Tibial nerve (tissue), 4 donors: ENCODE measurements at regions not wholly inside any gene's neighbourhood (a gene's known extent, or its start where the extent isn't known, plus 50 kb on each side); places are given as distances from the start of the nearest gene placed in this dataset.

Experiments used
- DNase-seq, 2 donors: peaks; one replicate each; pipeline ENCODE4 v3.0.0-alpha.2; 2019; ENCODE audit warnings: low spot score in 2 of 2
- H3K27ac ChIP-seq, 4 donors: fragments of 200-600 bp; sonication (generic) in 3 of 4; one replicate each; pipeline ENCODE4 v1.5.1; 2017 to 2019; ENCODE audit warnings: mild to moderate bottlenecking in 1 of 4
- H3K27me3 ChIP-seq, 2 donors: fragments of 200-600 bp; sonication (generic) in 1 of 2; one replicate each; pipeline versions ENCODE4 v1.5.1 to v1.6.0; 2017 to 2019
- H3K36me3 ChIP-seq, 3 donors: fragments of 200-600 bp; sonication (generic); one replicate each; pipeline ENCODE4 v1.5.1; 2018 to 2019
- H3K4me1 ChIP-seq, 4 donors: fragments of 200-600 bp; sonication (generic) in 3 of 4; one replicate each; pipeline ENCODE4 v1.5.1; 2017 to 2019
- H3K4me3 ChIP-seq, 4 donors: fragments of 200-600 bp; sonication (generic) in 3 of 4; one replicate each; pipeline ENCODE4 v1.5.1; 2017 to 2019; ENCODE audit warnings: mild to moderate bottlenecking in 1 of 4, moderate library complexity in 1 of 4
- H3K9me3 ChIP-seq, 4 donors: fragments of 200-600 bp; sonication (generic) in 3 of 4; one replicate each; pipeline ENCODE4 v1.5.1; 2017 to 2019
- EP300 ChIP-seq, 2 donors: sonication (generic); formaldehyde crosslinking; IDR thresholded peaks; one replicate each; pipeline ENCODE4 v1.6.1; 2017; ENCODE audit warnings: antibody characterized with exemption in 2 of 2, mild to moderate bottlenecking in 1 of 2
- POLR2A ChIP-seq, 2 donors: fragments of 450-650 bp; IDR thresholded peaks; one replicate each; pipeline ENCODE4 v1.6.1; 2017; ENCODE audit warnings: antibody characterized with exemption in 2 of 2, mild to moderate bottlenecking in 2 of 2, moderate library complexity in 2 of 2
- WGBS, 2 donors: methylation state at CpG; one replicate each; pipeline ENCODE4 v1.1.5; 2018; 5-methylcytosine and 5-hydroxymethylcytosine counted together
- TF ChIP-seq, protein P1 (sequence below), 5 experiments: fragments of 200-600 bp in 3 of 5; fragments of 450-650 bp in 2 of 5; sonication (generic) in 3 of 5; IDR thresholded peaks; one replicate each; pipeline ENCODE4 v1.5.1; 2016 to 2019; ENCODE audit warnings: antibody characterized with exemption in 5 of 5, mild to moderate bottlenecking in 3 of 5, moderate library complexity in 2 of 5

DNA sequence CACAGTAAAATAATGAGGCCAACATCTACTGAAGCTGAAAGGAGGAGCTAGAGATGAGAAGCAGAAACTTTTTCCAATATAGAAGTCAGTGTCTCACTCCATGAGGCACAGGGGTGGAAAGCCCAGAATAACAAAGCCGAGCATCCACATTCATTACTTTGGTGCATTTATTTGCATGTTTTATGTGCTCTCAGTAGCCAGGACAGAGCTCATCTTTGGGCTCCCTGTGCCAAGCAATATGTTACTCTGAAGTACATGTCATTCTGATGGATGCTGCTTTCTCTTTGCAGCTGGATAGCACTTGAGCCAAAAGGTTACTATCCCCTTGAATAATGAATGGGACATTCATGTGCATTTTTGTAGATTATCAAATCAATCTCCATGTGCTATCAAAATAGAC, 338.6 kb upstream of the SOX11 start:
- 52 to 68% methylated on average over 1 of the region's 1 CpG for WGBS, 2 donors
- no peak for DNase-seq
- Histone ChIP-seq H3K4me3 (no peak overlapping the region), H3K9me3 (no peaks in the 10 kb centered on the region), H3K27me3 (no peaks in the 10 kb centered on the region), H3K4me1 (no peaks in the 10 kb centered on the region), H3K36me3 (no peaks in the 10 kb centered on the region), H3K27ac (no peak overlapping the region)
- TF ChIP-seq POLR2A (IDR thresholded peaks at IDR 0.05): no peak
- TF ChIP-seq, protein P1, sequence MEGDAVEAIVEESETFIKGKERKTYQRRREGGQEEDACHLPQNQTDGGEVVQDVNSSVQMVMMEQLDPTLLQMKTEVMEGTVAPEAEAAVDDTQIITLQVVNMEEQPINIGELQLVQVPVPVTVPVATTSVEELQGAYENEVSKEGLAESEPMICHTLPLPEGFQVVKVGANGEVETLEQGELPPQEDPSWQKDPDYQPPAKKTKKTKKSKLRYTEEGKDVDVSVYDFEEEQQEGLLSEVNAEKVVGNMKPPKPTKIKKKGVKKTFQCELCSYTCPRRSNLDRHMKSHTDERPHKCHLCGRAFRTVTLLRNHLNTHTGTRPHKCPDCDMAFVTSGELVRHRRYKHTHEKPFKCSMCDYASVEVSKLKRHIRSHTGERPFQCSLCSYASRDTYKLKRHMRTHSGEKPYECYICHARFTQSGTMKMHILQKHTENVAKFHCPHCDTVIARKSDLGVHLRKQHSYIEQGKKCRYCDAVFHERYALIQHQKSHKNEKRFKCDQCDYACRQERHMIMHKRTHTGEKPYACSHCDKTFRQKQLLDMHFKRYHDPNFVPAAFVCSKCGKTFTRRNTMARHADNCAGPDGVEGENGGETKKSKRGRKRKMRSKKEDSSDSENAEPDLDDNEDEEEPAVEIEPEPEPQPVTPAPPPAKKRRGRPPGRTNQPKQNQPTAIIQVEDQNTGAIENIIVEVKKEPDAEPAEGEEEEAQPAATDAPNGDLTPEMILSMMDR (IDR thresholded peaks at IDR 0.05): no peak
- TF ChIP-seq EP300 (IDR thresholded peaks at IDR 0.05): no peak

DNA sequence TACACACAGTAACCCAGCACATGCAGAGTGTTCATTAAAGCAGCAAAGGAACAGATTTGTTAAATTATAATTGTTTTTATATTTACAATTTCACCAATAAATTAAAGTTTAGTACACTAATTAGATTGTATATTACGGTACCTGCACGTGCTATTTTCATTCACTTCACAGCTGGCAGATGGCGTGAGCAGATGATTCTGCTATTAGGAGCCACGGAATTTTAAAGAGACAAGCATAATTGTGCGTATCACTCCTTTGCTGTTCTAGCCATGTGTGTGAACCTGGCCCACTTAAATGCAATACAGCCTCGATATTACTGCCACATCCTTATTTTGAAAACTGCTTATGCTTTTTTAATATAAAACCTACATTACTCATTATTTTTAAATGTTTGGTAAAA, 332.8 kb upstream of the SOX11 start:
- 72 to 75% methylated on average over 6 of the region's 6 CpGs for WGBS, 2 donors
- TF ChIP-seq EP300 (IDR thresholded peaks at IDR 0.05) (no peak), POLR2A (IDR thresholded peaks at IDR 0.05) (no peak)
- TF ChIP-seq, protein P1 (IDR thresholded peaks at IDR 0.05): no peak

DNA sequence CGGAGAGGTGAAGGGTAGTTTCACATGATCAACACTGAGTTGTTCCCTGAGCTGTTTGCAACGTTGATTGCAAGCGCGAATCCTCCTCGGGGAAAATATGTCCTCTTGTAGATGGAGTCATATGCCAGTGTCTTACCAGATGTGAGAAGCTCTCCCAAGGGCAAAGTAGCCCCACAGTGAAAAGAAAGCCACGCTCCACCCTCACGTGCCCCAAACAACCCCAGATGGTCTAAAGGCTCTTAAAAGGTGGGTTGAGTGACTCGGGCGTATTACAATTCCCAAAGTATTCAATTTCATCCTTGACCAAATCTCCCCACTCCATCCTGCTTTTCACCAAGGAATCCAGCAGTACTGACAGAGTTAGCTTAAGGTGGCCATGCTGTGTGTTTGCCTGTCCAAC, 332.1 kb upstream of the SOX11 start:
- Histone ChIP-seq H3K9me3 (no peaks in the 10 kb centered on the region), H3K4me1 (no peaks in the 10 kb centered on the region), H3K36me3 (no peaks in the 10 kb centered on the region), H3K4me3 (no peak overlapping the region), H3K27me3 (no peaks in the 10 kb centered on the region), H3K27ac (no peak overlapping the region)
- no peak for DNase-seq
- TF ChIP-seq EP300 (IDR thresholded peaks at IDR 0.05): no peak
- no peak for TF ChIP-seq POLR2A (IDR thresholded peaks at IDR 0.05)
- TF ChIP-seq, protein P1 (IDR thresholded peaks at IDR 0.05): no peak
- WGBS, 2 donors: 81 to 93% methylated on average over 9 of the region's 9 CpGs

More for the DNA sequence above, 332.8 kb upstream of the SOX11 start:
- H3K36me3 ChIP-seq: no peaks in the 10 kb centered on the region
- H3K4me1 ChIP-seq: no peaks in the 10 kb centered on the region
- no peaks in the 10 kb centered on the region for H3K27me3 ChIP-seq
- no peaks in the 10 kb centered on the region for H3K9me3 ChIP-seq
- H3K27ac ChIP-seq: no peak overlapping the region
- DNase-seq: no peak
- H3K4me3 ChIP-seq: no peak overlapping the region

DNA sequence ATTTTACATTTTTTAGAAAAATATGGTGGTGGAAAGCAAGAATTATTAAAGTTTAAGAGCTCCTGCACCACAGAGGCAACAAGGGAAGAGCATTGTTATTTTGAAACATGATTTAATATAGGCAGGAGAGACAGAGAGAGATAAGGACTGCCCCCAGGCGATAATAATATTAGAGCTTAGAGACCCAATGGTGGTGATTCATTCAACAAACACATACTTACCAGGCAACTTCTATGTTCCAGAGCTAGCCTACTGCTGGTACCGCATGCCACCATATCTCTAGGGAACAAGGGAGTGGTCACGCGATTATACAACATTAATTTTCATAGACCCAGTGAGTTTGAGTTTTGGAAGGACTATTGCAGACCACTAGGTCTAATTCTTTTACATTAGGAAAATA, 327.8 kb upstream of the SOX11 start:
- no peaks in the 10 kb centered on the region for H3K27me3 ChIP-seq
- no peak overlapping the region for H3K4me3 ChIP-seq
- no peaks in the 10 kb centered on the region for H3K9me3 ChIP-seq
- no peak for TF ChIP-seq POLR2A (IDR thresholded peaks at IDR 0.05)
- TF ChIP-seq EP300 (IDR thresholded peaks at IDR 0.05): no peak
- TF ChIP-seq, protein P1 (IDR thresholded peaks at IDR 0.05): no peak
- no peak overlapping the region for H3K27ac ChIP-seq
- no peaks in the 10 kb centered on the region for H3K4me1 ChIP-seq
- no peak for DNase-seq
- WGBS, 2 donors: 95% methylated on average over 4 of the region's 4 CpGs
- no peaks in the 10 kb centered on the region for H3K36me3 ChIP-seq

DNA sequence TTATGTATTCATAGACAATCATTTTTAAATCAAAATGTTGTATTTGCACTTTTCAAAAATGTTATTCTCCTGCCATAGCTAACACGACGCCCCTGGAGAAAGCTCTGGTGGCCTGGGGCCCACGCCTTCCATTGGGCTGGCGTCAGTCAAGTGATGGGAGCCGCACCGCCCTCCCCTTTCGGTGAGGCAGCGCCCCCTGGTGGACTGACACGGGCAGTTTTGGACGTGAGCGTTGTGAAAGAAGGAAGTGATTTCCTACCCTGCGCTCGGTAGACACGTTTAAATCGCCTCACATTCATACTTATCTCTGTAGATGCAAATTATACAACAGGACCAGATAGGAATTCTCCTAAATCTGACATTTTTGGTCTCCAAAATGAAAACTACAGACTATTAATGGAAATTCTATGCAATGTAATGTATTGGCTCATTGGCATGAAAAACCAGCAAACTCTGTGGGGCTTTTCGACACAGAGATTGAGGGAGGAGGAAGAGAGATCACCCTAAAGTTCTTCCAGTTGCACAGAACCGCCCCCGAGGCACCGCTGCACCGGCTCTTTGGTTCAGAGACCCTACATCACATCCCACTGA, 326.2 kb upstream of the SOX11 start:
- no peak overlapping the region for H3K27ac ChIP-seq
- peak; percentile 37 to 53 for DNase-seq
- H3K4me1 ChIP-seq: no peaks in the 10 kb centered on the region
- WGBS, 2 donors: 16 to 23% methylated on average over 20 of the region's 20 CpGs
- no peaks in the 10 kb centered on the region for H3K36me3 ChIP-seq
- no peaks in the 10 kb centered on the region for H3K27me3 ChIP-seq
- TF ChIP-seq, protein P1 (IDR thresholded peaks at IDR 0.05): peak; percentile 36 to 54 (median 49)
- TF ChIP-seq EP300 (IDR thresholded peaks at IDR 0.05): no peak
- no peaks in the 10 kb centered on the region for H3K9me3 ChIP-seq
- no peak overlapping the region for H3K4me3 ChIP-seq
